GM23248 (cell line): ENCODE measurements at regions not wholly inside any gene's neighbourhood (a gene's known extent, or its start where the extent isn't known, plus 50 kb on each side); places are given as distances from the start of the nearest gene placed in this dataset.

Experiments used
- EZH2 ChIP-seq: fragments of 200-600 bp; sonication (generic); IDR thresholded peaks from 2 replicates; pipeline ENCODE4 v1.6.1; 2018; ENCODE audit warnings: antibody characterized with exemption, mild to moderate bottlenecking; ENCODE audit not compliant: insufficient read depth, poor library complexity, severe bottlenecking
- EZH2phosphoT487 ChIP-seq: fragments of 200-600 bp; sonication (generic); IDR thresholded peaks from 2 replicates; pipeline ENCODE4 v1.6.1; 2018; ENCODE audit warnings: antibody characterized with exemption, moderate library complexity, mild to moderate bottlenecking, low read depth; ENCODE audit not compliant: insufficient read depth

DNA sequence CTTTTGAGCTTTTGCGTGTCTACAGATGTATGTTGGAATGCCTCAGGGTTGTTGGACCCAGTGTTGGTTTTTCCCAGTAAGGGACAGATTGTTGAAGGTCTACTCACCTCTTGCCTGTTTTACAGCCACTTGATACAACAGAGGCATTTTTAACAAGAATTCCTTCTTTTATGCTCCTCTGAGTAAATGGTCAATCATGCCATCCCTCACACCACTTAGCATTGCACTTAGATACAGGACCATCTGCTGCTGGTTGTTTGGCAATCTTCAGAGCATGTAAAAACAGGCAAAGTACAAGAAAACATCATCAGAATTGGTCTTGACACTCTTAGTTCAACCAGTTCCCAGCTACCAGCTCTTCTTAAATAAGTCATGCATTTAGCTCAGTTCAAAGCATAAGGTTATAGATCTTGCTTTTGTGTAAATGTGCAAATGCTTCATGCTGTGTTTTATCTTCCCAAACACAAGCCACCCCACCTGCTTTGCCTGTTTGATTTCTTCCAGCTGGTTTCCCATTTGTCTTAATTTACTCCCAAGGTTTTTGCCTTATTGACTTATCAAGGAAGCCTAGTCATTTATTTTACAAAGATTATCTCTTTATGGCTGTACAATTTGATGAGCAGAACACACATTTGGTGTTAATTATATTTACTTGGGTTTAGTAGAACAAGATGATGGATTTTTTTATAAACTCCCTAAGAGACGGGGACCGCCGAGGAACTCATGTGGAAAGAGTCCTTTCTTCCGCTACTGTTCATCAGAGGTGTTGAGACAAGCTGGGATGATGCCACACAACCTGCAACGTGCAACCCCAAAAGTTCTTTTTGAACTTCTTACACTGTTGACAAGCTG is 136.6 kb downstream of the AHR start:
- TF ChIP-seq EZH2 (no peak), EZH2phosphoT487 (no peak)
